Type B pancreatic cell (in vitro differentiated cells): ENCODE measurements at regions not wholly inside any gene's neighbourhood (a gene's known extent, or its start where the extent isn't known, plus 50 kb on each side); places are given as distances from the start of the nearest gene placed in this dataset.

Experiments used
- DNase-seq: peaks from one replicate; pipeline ENCODE4 v3.0.0; 2021; ENCODE audit warnings: mixed read lengths; ENCODE audit not compliant: unreplicated experiment; ENCODE audit errors: extremely low spot score
- H3K27ac Mint-ChIP-seq: 2 replicates; pipeline ENCODE4 v1.8.0; 2021; ENCODE audit warnings: mild to moderate bottlenecking, mixed read lengths
- H3K27me3 Mint-ChIP-seq: 2 replicates; pipeline ENCODE4 v1.8.0; 2021; ENCODE audit warnings: mixed read lengths
- H3K36me3 Mint-ChIP-seq: 2 replicates; pipeline ENCODE4 v1.8.0; 2021; ENCODE audit warnings: mixed read lengths
- H3K4me1 Mint-ChIP-seq: one replicate; pipeline ENCODE4 v1.8.0; 2021; ENCODE audit warnings: mixed read lengths; ENCODE audit not compliant: unreplicated experiment
- H3K4me3 Mint-ChIP-seq: 2 replicates; pipeline ENCODE4 v1.8.0; 2021; ENCODE audit warnings: mild to moderate bottlenecking, mixed read lengths
- H3K9me3 Mint-ChIP-seq: 2 replicates; pipeline ENCODE4 v1.8.0; 2021; ENCODE audit warnings: mixed read lengths
- TF ChIP-seq, protein P1 (sequence below): fragments of 200-600 bp; sonication (generic); conservative IDR thresholded peaks from 2 replicates; pipeline ENCODE4 v1.5.0; 2021; ENCODE audit warnings: antibody characterized with exemption, mild to moderate bottlenecking

DNA sequence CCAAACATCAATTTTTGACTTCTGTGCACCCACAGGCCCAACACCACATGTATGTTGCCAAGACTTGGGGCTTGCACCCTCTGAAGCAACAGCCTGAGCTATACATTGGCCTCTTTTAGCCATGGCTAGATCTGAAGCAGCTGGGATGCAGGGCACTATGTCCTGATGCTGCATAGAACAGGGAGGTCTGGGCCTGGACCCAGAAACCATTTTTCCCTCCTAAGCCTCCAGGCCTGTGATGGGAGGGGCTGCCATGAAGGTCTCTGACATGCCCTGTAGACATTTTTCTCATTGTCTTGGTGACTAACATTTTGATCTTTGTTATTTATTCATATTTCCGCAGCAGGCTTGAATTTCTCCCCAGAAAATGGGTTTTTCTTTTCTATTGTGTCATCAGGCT lies 330.0 kb downstream of the PYDC2 start:
- Mint-ChIP-seq H3K4me1 (no peaks in the 10 kb centered on the region), H3K9me3 (no peaks in the 10 kb centered on the region)

DNA sequence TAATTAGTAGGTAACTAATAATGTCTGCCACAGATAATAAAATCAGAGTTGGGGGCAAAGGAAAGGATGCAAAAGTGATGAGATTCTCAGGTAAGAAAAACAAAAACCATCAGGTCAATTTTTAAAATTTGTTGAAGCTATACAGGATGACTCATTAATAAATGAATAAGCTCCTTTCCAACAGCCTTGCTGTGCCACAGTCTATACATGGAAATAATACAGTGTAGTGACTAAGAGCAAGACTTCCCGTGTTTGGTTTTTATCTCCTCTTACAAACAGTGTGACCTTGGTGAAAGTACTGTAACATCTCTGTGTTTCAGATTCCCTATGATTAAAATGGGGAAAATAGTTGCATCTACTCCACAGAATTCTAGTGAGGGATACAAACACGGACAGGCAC lies 331.6 kb downstream of the PYDC2 start:
- H3K36me3 Mint-ChIP-seq: no peaks in the 10 kb centered on the region

More for the DNA sequence above, 330.0 kb downstream of the PYDC2 start:
- TF ChIP-seq, protein P1, sequence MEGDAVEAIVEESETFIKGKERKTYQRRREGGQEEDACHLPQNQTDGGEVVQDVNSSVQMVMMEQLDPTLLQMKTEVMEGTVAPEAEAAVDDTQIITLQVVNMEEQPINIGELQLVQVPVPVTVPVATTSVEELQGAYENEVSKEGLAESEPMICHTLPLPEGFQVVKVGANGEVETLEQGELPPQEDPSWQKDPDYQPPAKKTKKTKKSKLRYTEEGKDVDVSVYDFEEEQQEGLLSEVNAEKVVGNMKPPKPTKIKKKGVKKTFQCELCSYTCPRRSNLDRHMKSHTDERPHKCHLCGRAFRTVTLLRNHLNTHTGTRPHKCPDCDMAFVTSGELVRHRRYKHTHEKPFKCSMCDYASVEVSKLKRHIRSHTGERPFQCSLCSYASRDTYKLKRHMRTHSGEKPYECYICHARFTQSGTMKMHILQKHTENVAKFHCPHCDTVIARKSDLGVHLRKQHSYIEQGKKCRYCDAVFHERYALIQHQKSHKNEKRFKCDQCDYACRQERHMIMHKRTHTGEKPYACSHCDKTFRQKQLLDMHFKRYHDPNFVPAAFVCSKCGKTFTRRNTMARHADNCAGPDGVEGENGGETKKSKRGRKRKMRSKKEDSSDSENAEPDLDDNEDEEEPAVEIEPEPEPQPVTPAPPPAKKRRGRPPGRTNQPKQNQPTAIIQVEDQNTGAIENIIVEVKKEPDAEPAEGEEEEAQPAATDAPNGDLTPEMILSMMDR: no peak
- H3K4me3 Mint-ChIP-seq: no peak overlapping the region
- no peak for DNase-seq
- no peak overlapping the region for H3K27ac Mint-ChIP-seq
- no peaks in the 10 kb centered on the region for H3K27me3 Mint-ChIP-seq
- H3K36me3 Mint-ChIP-seq: no peaks in the 10 kb centered on the region

DNA sequence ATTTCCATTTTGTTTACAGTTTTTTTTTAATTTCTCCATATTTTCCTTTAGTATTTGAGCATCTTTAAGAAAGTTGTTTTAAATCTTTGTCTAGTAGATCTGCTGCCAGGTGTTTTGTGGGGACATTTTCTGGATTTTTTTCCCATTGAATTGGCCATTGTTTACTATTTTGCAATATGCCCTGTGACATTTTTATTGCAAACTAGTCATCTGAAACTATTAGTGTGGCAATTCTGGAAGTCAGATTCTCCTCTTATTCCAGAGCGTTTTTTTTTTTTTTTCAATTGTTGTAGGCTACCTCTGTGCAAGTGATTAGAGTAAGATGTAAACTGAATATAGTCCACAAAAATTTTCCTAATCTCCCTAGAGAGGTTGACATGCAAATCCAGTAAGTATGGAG lies 334.2 kb downstream of the PYDC2 start:
- H3K4me3 Mint-ChIP-seq: no peak overlapping the region
- no peaks in the 10 kb centered on the region for H3K4me1 Mint-ChIP-seq
- H3K27ac Mint-ChIP-seq: no peak overlapping the region
- H3K9me3 Mint-ChIP-seq: no peaks in the 10 kb centered on the region
- H3K27me3 Mint-ChIP-seq: peaks cover 4% of the 10 kb centered on the region
- H3K36me3 Mint-ChIP-seq: no peaks in the 10 kb centered on the region
- DNase-seq: no peak
- TF ChIP-seq, protein P1: no peak

More for the DNA sequence above, 331.6 kb downstream of the PYDC2 start:
- no peak for DNase-seq
- Mint-ChIP-seq H3K4me1 (no peaks in the 10 kb centered on the region), H3K27me3 (no peaks in the 10 kb centered on the region), H3K9me3 (no peaks in the 10 kb centered on the region), H3K27ac (no peak overlapping the region), H3K4me3 (no peak overlapping the region)
- TF ChIP-seq, protein P1: no peak

GRCh38 chr3:191797271-191797670 lies 336.3 kb downstream of the PYDC2 start:
- Mint-ChIP-seq H3K27ac (no peak overlapping the region), H3K4me3 (no peak overlapping the region), H3K36me3 (no peaks in the 10 kb centered on the region), H3K9me3 (no peaks in the 10 kb centered on the region), H3K27me3 (peaks cover 4% of the 10 kb centered on the region), H3K4me1 (no peaks in the 10 kb centered on the region)
- no peak for DNase-seq
- TF ChIP-seq, protein P1: no peak

- no peaks in the 10 kb centered on the region for H3K9me3 Mint-ChIP-seq
Measured at GRCh38 chr3:191802671-191803070, 341.7 kb downstream of the PYDC2 start.

More at GRCh38 chr3:191802671-191803070, 341.7 kb downstream of the PYDC2 start:
- TF ChIP-seq, protein P1: no peak
- Mint-ChIP-seq H3K4me3 (no peak overlapping the region), H3K36me3 (no peaks in the 10 kb centered on the region), H3K27ac (no peak overlapping the region), H3K27me3 (peaks cover 4% of the 10 kb centered on the region), H3K4me1 (no peaks in the 10 kb centered on the region)
- no peak for DNase-seq
